ENCODE measurements at regions not wholly inside any gene's neighbourhood (a gene's known extent, or its start where the extent isn't known, plus 50 kb on each side); places are given as distances from the start of the nearest gene placed in this dataset.

DNA sequence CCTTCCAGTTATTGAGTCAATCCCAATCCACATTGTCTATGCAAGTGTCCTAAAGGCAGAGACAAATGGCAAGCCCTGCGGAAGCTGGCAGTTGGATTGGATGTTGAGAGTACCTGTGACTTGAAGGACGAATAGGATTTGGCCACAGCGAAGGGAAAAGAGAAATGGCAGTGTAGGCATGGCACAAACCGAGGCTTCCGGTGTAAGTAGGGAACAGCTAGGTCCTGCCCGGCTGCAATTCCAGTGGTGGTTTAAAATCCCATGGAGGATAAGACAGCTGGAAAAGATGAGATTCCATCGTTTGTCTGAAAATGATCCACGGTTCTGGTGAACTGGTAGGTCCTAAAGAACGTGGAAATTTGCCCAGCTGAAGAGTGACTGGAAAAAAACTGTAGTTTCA, 296.2 kb downstream of the TCERG1L start:
- Histone ChIP-seq H3K79me2 (ENCODE audit: insufficient read depth, low read length) (no peaks in the 10 kb centered on the region), H2BK12ac (ENCODE audit: insufficient read length, low read depth, low read length) (no peak overlapping the region), H3K4me2 (ENCODE audit: insufficient read depth, insufficient read length, low read length) (no peak overlapping the region), H2BK15ac (ENCODE audit: low read depth, low read length) (no peak overlapping the region), H3K27ac (ENCODE audit: insufficient read length, low read depth, low read length) (no peak overlapping the region), H4K8ac (replicated peaks; ENCODE audit: insufficient read length, low read depth, low read length) (no peak overlapping the region), H4K5ac (ENCODE audit: insufficient read length, low read depth, low read length) (no peak overlapping the region), H2BK20ac (ENCODE audit: low read depth, low read length, poor library complexity, severe bottlenecking) (no peak overlapping the region), H3K4me1 (ENCODE audit: insufficient read depth, low read length) (no peaks in the 10 kb centered on the region), H4K91ac (ENCODE audit: insufficient read length, low read depth, low read length) (no peak overlapping the region), H3K9ac (ENCODE audit: extremely low read depth, insufficient read length, low read length) (no peak overlapping the region), H3K14ac (ENCODE audit: insufficient read depth, low read length) (no peak overlapping the region), H3T11ph (ENCODE audit: low read length) (no peak overlapping the region), H3K23ac (ENCODE audit: insufficient read length, low read depth, low read length) (no peak overlapping the region), H2BK5ac (ENCODE audit: insufficient read length, low read length) (no peak overlapping the region), H2AK5ac (ENCODE audit: insufficient read length, low read length) (no peak overlapping the region), H3K9me3 (ENCODE audit: control insufficient read depth, low read depth, low read length) (no peaks in the 10 kb centered on the region), H3K4ac (ENCODE audit: low read depth, low read length) (no peak overlapping the region), H3K27me3 (ENCODE audit: insufficient read depth, low read length) (no peaks in the 10 kb centered on the region), H4K20me1 (ENCODE audit: control insufficient read depth, insufficient read depth, insufficient read length) (no peaks in the 10 kb centered on the region), H3K18ac (ENCODE audit: insufficient read length, low read depth, low read length) (no peak overlapping the region), H2BK120ac (ENCODE audit: low read depth, low read length, poor library complexity, severe bottlenecking) (no peak overlapping the region), H3K79me1 (ENCODE audit: insufficient read depth, low read depth, low read length, poor library complexity, severe bottlenecking) (no peaks in the 10 kb centered on the region), H3K23me2 (ENCODE audit: insufficient read length, low read depth, low read length, poor library complexity, severe bottlenecking) (no peaks in the 10 kb centered on the region), H2AFZ (ENCODE audit: low read length) (no peak overlapping the region), H3K56ac (ENCODE audit: insufficient read length, low read depth, low read length) (no peak overlapping the region)
- no CpG with 5 or more reads among the region's 9 CpGs for WGBS (ENCODE audit: extremely low coverage, insufficient read length, low lambda C conversion rate)
- DNase-seq = no peak
- H3K27me3 Mint-ChIP-seq (ENCODE audit: low read depth) = no peaks in the 10 kb centered on the region; the same call in 1 of the 2 replicates
- H3K36me3 Mint-ChIP-seq (ENCODE audit: insufficient read depth in 1 of 3, low read depth in 3 of 3) = no peaks in the 10 kb centered on the region
- TF ChIP-seq, protein P1, sequence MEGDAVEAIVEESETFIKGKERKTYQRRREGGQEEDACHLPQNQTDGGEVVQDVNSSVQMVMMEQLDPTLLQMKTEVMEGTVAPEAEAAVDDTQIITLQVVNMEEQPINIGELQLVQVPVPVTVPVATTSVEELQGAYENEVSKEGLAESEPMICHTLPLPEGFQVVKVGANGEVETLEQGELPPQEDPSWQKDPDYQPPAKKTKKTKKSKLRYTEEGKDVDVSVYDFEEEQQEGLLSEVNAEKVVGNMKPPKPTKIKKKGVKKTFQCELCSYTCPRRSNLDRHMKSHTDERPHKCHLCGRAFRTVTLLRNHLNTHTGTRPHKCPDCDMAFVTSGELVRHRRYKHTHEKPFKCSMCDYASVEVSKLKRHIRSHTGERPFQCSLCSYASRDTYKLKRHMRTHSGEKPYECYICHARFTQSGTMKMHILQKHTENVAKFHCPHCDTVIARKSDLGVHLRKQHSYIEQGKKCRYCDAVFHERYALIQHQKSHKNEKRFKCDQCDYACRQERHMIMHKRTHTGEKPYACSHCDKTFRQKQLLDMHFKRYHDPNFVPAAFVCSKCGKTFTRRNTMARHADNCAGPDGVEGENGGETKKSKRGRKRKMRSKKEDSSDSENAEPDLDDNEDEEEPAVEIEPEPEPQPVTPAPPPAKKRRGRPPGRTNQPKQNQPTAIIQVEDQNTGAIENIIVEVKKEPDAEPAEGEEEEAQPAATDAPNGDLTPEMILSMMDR (conservative IDR thresholded peaks at IDR 0.05) = no peak
- H3K9me3 Mint-ChIP-seq = 0 out of 5 replicates have a peak, but pooled peaks cover 0 to 2% of the 10 kb centered on the region in 2 experiments
- no peak overlapping the region for H3K27ac Mint-ChIP-seq
- no peak overlapping the region for H3K4me3 Mint-ChIP-seq
- H3K4me1 Mint-ChIP-seq = peaks cover 0 to 4% of the 10 kb centered on the region in 2 experiments; a peak in 3 of 4 replicates

Measured in H9 (cell line).